Transverse colon (tissue), 4 donors: ENCODE measurements at regions not wholly inside any gene's neighbourhood (a gene's known extent, or its start where the extent isn't known, plus 50 kb on each side); places are given as distances from the start of the nearest gene placed in this dataset.

Experiments
- DNase-seq: peaks from one replicate; pipeline ENCODE4 v3.0.0-alpha.2; 2019
- H3K27ac ChIP-seq, 4 donors: fragments of 200-600 bp; sonication (generic); 2 replicates each; pipeline ENCODE4 v1.5.1; 2016 to 2018; ENCODE audit warnings: inconsistent platforms in 4 of 4
- H3K27me3 ChIP-seq: fragments of 200-600 bp; sonication (generic); 2 replicates; pipeline ENCODE4 v1.5.1; 2017; ENCODE audit warnings: inconsistent platforms
- H3K36me3 ChIP-seq, 4 donors: fragments of 200-600 bp; sonication (generic); 2 replicates each; pipeline ENCODE4 v1.5.1; 2017 to 2019; ENCODE audit warnings: inconsistent platforms in 4 of 4
- H3K4me1 ChIP-seq, 4 donors: fragments of 200-600 bp; sonication (generic); 2 replicates each; pipeline ENCODE4 v1.5.1; 2017 to 2020; ENCODE audit warnings: inconsistent platforms in 4 of 4
- H3K4me3 ChIP-seq, 4 donors: fragments of 200-600 bp; sonication (generic); 1 replicate in 1 of 4; 2 replicates in 3 of 4; pipeline versions ENCODE4 v1.5.1 to v1.6.1; 2017 to 2019; ENCODE audit warnings: inconsistent platforms in 4 of 4
- H3K9me3 ChIP-seq, 2 donors: fragments of 200-600 bp; sonication (generic); 2 replicates each; pipeline ENCODE4 v1.5.1; 2017 to 2019; ENCODE audit warnings: inconsistent platforms in 2 of 2
- CTCF ChIP-seq, 5 experiments: fragments of 200-600 bp in 3 of 5; fragments of 450-650 bp in 2 of 5; sonication (generic) in 3 of 5; IDR thresholded peaks; 1 replicate in 2 of 5; 2 replicates in 3 of 5; pipeline ENCODE4 v1.5.1; 2016 to 2017; ENCODE audit warnings: antibody characterized with exemption in 5 of 5, inconsistent platforms in 3 of 5, mild to moderate bottlenecking in 2 of 5, moderate library complexity in 1 of 5
- EP300 ChIP-seq: sonication (generic); formaldehyde crosslinking; IDR thresholded peaks from one replicate; pipeline ENCODE4 v1.6.1; 2017; ENCODE audit warnings: antibody characterized with exemption, low read depth
- POLR2A ChIP-seq: fragments of 450-650 bp; IDR thresholded peaks from one replicate; pipeline ENCODE4 v1.6.1; 2016; ENCODE audit warnings: antibody characterized with exemption, mild to moderate bottlenecking, moderate library complexity
- POLR2AphosphoS5 ChIP-seq, 3 donors: sonication (generic); formaldehyde crosslinking; IDR thresholded peaks; one replicate each; pipeline ENCODE4 v1.6.1; 2016; ENCODE audit warnings: antibody characterized with exemption in 3 of 3
- WGBS, 2 donors: methylation state at CpG; one replicate each; pipeline ENCODE4 v1.1.5; 2018; ENCODE audit warnings: low coverage in 1 of 2; 5-methylcytosine and 5-hydroxymethylcytosine counted together
- in situ Hi-C, 4 donors: fragments of 200-750 bp; cut with MboI; loops; one replicate each; pipeline versions ENCODE4 v1.15.0 to v1.15.1; 2017; ENCODE audit warnings: low sequenced_read_pairs in 3 of 4, low pct_ligation_motif_present in 1 of 4, low pct_unique_long_range_greater_than_20kb in 1 of 4
- intact Hi-C: fragments of 100-400 bp; cut with DNase I; formaldehyde crosslinking; loops from one replicate; pipeline ENCODE4 v1.15.1; 2023; ENCODE audit warnings: low total_unique reads

- WGBS, 2 donors: 57 to 68% methylated on average over 2 of the region's 2 CpGs
- no peak for TF ChIP-seq POLR2AphosphoS5 (IDR thresholded peaks at IDR 0.05)
- no peak for TF ChIP-seq EP300
- no peak for TF ChIP-seq CTCF (IDR thresholded peaks at IDR 0.05)
- TF ChIP-seq POLR2A: no peak
- no peaks in the 10 kb centered on the region for H3K4me1 ChIP-seq
- H3K4me3 ChIP-seq: no peak overlapping the region
- intact Hi-C loops (no loop called here), in situ Hi-C loops (no loop called here)
- H3K27ac ChIP-seq: no peak overlapping the region
- no peak for DNase-seq
- no peaks in the 10 kb centered on the region for H3K9me3 ChIP-seq
- no peaks in the 10 kb centered on the region for H3K27me3 ChIP-seq
- H3K36me3 ChIP-seq: no peaks in the 10 kb centered on the region
Measured at GRCh38 chr12:98358144-98358543, 157.2 kb upstream of the TMPO start.

- TF ChIP-seq POLR2A: no peak
- no peak for TF ChIP-seq EP300
- no peak for TF ChIP-seq CTCF (IDR thresholded peaks at IDR 0.05)
- no peak for TF ChIP-seq POLR2AphosphoS5 (IDR thresholded peaks at IDR 0.05)
- intact Hi-C loops (no loop called here), in situ Hi-C loops (no loop called here)
- Histone ChIP-seq H3K27ac (no peak overlapping the region), H3K4me1 (no peaks in the 10 kb centered on the region), H3K36me3 (no peaks in the 10 kb centered on the region), H3K27me3 (no peaks in the 10 kb centered on the region), H3K4me3 (no peak overlapping the region), H3K9me3 (no peaks in the 10 kb centered on the region)
- 74 to 80% methylated on average over 3 to 6 of the region's 6 CpGs for WGBS, 2 donors
- DNase-seq: no peak
Measured at GRCh38 chr12:98359856-98360255, 155.5 kb upstream of the TMPO start.

DNA sequence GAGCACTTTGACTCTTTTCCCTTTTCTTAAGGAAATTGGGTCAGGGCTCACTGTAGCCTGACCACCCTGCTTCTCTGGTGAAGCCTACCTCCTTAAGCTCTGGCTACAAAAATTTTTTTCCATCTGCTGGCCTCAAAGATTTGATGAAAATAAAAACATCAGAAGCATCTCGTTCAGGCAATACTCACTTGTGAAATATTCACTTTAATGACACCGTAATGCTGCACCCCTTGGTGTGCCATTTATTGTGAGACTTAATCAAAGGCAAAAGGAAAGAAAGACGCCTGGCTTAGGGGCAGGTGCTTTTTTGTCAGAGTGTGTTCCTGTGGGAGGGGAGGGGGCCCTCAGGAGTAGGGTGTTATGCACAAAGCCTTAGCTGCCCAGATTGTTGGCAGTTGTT is 155.0 kb upstream of the TMPO start:
- no peak for DNase-seq
- Histone ChIP-seq H3K9me3 (no peaks in the 10 kb centered on the region), H3K4me3 (no peak overlapping the region), H3K4me1 (no peaks in the 10 kb centered on the region), H3K27ac (no peak overlapping the region), H3K36me3 (no peaks in the 10 kb centered on the region), H3K27me3 (no peaks in the 10 kb centered on the region)
- intact Hi-C loops: no loop called here
- 54 to 55% methylated on average over 3 of the region's 3 CpGs for WGBS, 2 donors
- in situ Hi-C loops: no loop called here
- TF ChIP-seq POLR2AphosphoS5 (IDR thresholded peaks at IDR 0.05): no peak
- TF ChIP-seq EP300: no peak
- no peak for TF ChIP-seq CTCF (IDR thresholded peaks at IDR 0.05)
- TF ChIP-seq POLR2A: no peak

GRCh38 chr12:98369581-98369980 is 145.8 kb upstream of the TMPO start:
- Histone ChIP-seq H3K4me1 (no peaks in the 10 kb centered on the region), H3K27ac (no peak overlapping the region), H3K36me3 (no peaks in the 10 kb centered on the region), H3K4me3 (no peak overlapping the region), H3K27me3 (no peaks in the 10 kb centered on the region), H3K9me3 (no peaks in the 10 kb centered on the region)
- intact Hi-C loops (no loop called here), in situ Hi-C loops (no loop called here)
- TF ChIP-seq CTCF (IDR thresholded peaks at IDR 0.05) (no peak), EP300 (no peak), POLR2AphosphoS5 (IDR thresholded peaks at IDR 0.05) (no peak), POLR2A (no peak)
- no peak for DNase-seq
- WGBS, 2 donors: 63 to 70% methylated on average over 4 of the region's 4 CpGs
